Naive thymus-derived CD4-positive, alpha-beta T cell (primary cell): ENCODE measurements at regions not wholly inside any gene's neighbourhood (a gene's known extent, or its start where the extent isn't known, plus 50 kb on each side); places are given as distances from the start of the nearest gene placed in this dataset.

Experiments
- ATAC-seq: fragments of 150-1000 bp; cut with Tn5 transposase; 2 replicates; pipeline ENCODE4 v1.10.0; 2021; ENCODE audit warnings: mild to moderate bottlenecking, moderate library complexity
- CTCF ChIA-PET: fragments of 350-600 bp; sonication (Branson Sonifier 250); formaldehyde crosslinking; loops from one replicate; lab custom pipeline; 2021; ENCODE audit warnings: antibody characterized with exemption; lab: Charles Lee
- POLR2A ChIA-PET: fragments of 350-600 bp; sonication (Branson Sonifier 250); formaldehyde crosslinking; loops from one replicate; lab custom pipeline; 2021; ENCODE audit warnings: antibody characterized with exemption, inconsistent platforms; lab: Charles Lee
- DNase-seq, 9 donors: peaks; one replicate each; pipeline versions ENCODE4 v3.0.0 to v3.0.0-alpha.2; 2020 to 2022; ENCODE audit warnings: mixed read lengths in 1 of 9
- H3K27ac ChIP-seq: one replicate; pipeline ENCODE4 v1.7.0; 2013; ENCODE audit warnings: mild to moderate bottlenecking, low read depth, low read length, moderate library complexity
- H3K27me3 ChIP-seq, 2 donors: one replicate each; pipeline ENCODE4 v1.7.0; 2013; ENCODE audit warnings: low read length in 2 of 2, mild to moderate bottlenecking in 2 of 2, moderate library complexity in 2 of 2; ENCODE audit not compliant: control insufficient read depth in 2 of 2, insufficient read depth in 2 of 2
- H3K36me3 ChIP-seq, 3 experiments: 1 replicate in 2 of 3; 2 replicates in 1 of 3; pipeline ENCODE4 v1.7.0; 2013; ENCODE audit warnings: low read length in 3 of 3, mild to moderate bottlenecking in 3 of 3, moderate library complexity in 1 of 3; ENCODE audit not compliant: insufficient read depth in 3 of 3, control insufficient read depth in 2 of 3
- H3K4me1 ChIP-seq, 2 donors: one replicate each; pipeline ENCODE4 v1.7.0; 2013; ENCODE audit warnings: low read length in 2 of 2, mild to moderate bottlenecking in 2 of 2, moderate library complexity in 1 of 2; ENCODE audit not compliant: control insufficient read depth in 2 of 2, insufficient read depth in 2 of 2
- H3K4me3 ChIP-seq: 2 replicates; pipeline ENCODE4 v1.7.0; 2013; ENCODE audit warnings: mild to moderate bottlenecking, low read length
- H3K9me3 ChIP-seq, 3 experiments: 1 replicate in 2 of 3; 2 replicates in 1 of 3; pipeline ENCODE4 v1.7.0; 2013; ENCODE audit warnings: low read length in 3 of 3; ENCODE audit not compliant: control insufficient read depth in 2 of 3
- H3K27ac Mint-ChIP-seq, 9 donors: one replicate each; pipeline ENCODE4 v1.8.0; 2020 to 2022; ENCODE audit warnings: mixed read lengths in 9 of 9, mild to moderate bottlenecking in 8 of 9, moderate library complexity in 5 of 9, inconsistent platforms in 2 of 9
- H3K27me3 Mint-ChIP-seq, 5 donors: one replicate each; pipeline ENCODE4 v1.8.0; 2021 to 2022; ENCODE audit warnings: mixed read lengths in 5 of 5, mild to moderate bottlenecking in 1 of 5
- H3K36me3 Mint-ChIP-seq, 5 donors: one replicate each; pipeline ENCODE4 v1.8.0; 2020 to 2022; ENCODE audit warnings: mixed read lengths in 5 of 5, mild to moderate bottlenecking in 3 of 5, inconsistent platforms in 1 of 5
- H3K4me1 Mint-ChIP-seq, 7 donors: one replicate each; pipeline ENCODE4 v1.8.0; 2020 to 2022; ENCODE audit warnings: mixed read lengths in 7 of 7, mild to moderate bottlenecking in 3 of 7, inconsistent platforms in 1 of 7
- H3K4me3 Mint-ChIP-seq, 10 donors: one replicate each; pipeline ENCODE4 v1.8.0; 2020 to 2022; ENCODE audit warnings: mild to moderate bottlenecking in 10 of 10, mixed read lengths in 10 of 10, moderate library complexity in 6 of 10, inconsistent platforms in 2 of 10
- H3K9me3 Mint-ChIP-seq, 11 donors: one replicate each; pipeline ENCODE4 v1.8.0; 2020 to 2022; ENCODE audit warnings: mixed read lengths in 11 of 11, mild to moderate bottlenecking in 4 of 11, inconsistent platforms in 1 of 11, moderate library complexity in 1 of 11
- intact Hi-C, 2 donors: fragments of 100-400 bp; cut with micrococcal nuclease; formaldehyde crosslinking; loops; one replicate each; pipeline ENCODE4 v1.15.1; 2023

- no peak overlapping the region for H3K4me3 Mint-ChIP-seq
- peaks cover 0 to 8% (median 2%) of the 10 kb centered on the region in 5 donors for H3K27me3 Mint-ChIP-seq
- Histone ChIP-seq H3K36me3 (no peaks in the 10 kb centered on the region), H3K4me3 (no peak overlapping the region), H3K9me3 (no peaks in the 10 kb centered on the region), H3K27ac (no peak overlapping the region), H3K4me1 (no peaks in the 10 kb centered on the region), H3K27me3 (no peaks in the 10 kb centered on the region)
- intact Hi-C loops = no loop called here
- H3K27ac Mint-ChIP-seq = no peak overlapping the region
- H3K4me1 Mint-ChIP-seq = peaks cover 0 to 26% (median 17%) of the 10 kb centered on the region in 7 donors
- DNase-seq (no peak), ATAC-seq (no peak)
- POLR2A ChIA-PET = no interaction called here
- peaks cover 0 to 9% (median 5%) of the 10 kb centered on the region in 11 donors for H3K9me3 Mint-ChIP-seq
- CTCF ChIA-PET = no interaction called here
- H3K36me3 Mint-ChIP-seq = no peaks in the 10 kb centered on the region
Measured at GRCh38 chr7:155945670-155946325, 133.5 kb upstream of the SHH start.

- H3K27me3 ChIP-seq = no peaks in the 10 kb centered on the region
- peak overlapping the region in 1 of 9 donors; percentile 3 for H3K27ac Mint-ChIP-seq
- POLR2A ChIA-PET = no interaction called here
- intact Hi-C loops = no loop called here
- CTCF ChIA-PET = interaction anchor here (0.6 kb wide), 1 partner anchor 1442 kb away, joined by 4 read pairs; no protein-coding TSS in a partner anchor
- H3K9me3 ChIP-seq = no peaks in the 10 kb centered on the region
- no peak overlapping the region for H3K27ac ChIP-seq
- H3K4me3 ChIP-seq = no peak overlapping the region
- peaks cover 0 to 26% (median 17%) of the 10 kb centered on the region in 7 donors for H3K4me1 Mint-ChIP-seq
- H3K36me3 Mint-ChIP-seq = peaks cover 0 to 6% (median 4%) of the 10 kb centered on the region in 5 donors
- no peaks in the 10 kb centered on the region for H3K36me3 ChIP-seq
- peaks cover 0 to 15% (median 6%) of the 10 kb centered on the region in 11 donors for H3K9me3 Mint-ChIP-seq
- H3K4me1 ChIP-seq = no peaks in the 10 kb centered on the region
- DNase-seq (no peak), ATAC-seq (no peak)
- H3K27me3 Mint-ChIP-seq = peaks cover 2 to 7% (median 5%) of the 10 kb centered on the region in 5 donors
- H3K4me3 Mint-ChIP-seq = no peak overlapping the region
Measured at GRCh38 chr7:155944901-155945300, 132.6 kb upstream of the SHH start.

- Mint-ChIP-seq H3K4me1 (peaks cover 0 to 26% (median 17%) of the 10 kb centered on the region in 7 donors), H3K9me3 (peaks cover 0 to 28% (median 9%) of the 10 kb centered on the region in 11 donors), H3K27ac (no peak overlapping the region), H3K4me3 (no peak overlapping the region), H3K36me3 (peaks cover 0 to 11% (median 4%) of the 10 kb centered on the region in 5 donors), H3K27me3 (peaks cover 0 to 11% (median 9%) of the 10 kb centered on the region in 5 donors)
- Histone ChIP-seq H3K9me3 (no peaks in the 10 kb centered on the region), H3K27ac (no peak overlapping the region), H3K4me1 (no peaks in the 10 kb centered on the region), H3K36me3 (no peaks in the 10 kb centered on the region), H3K27me3 (no peaks in the 10 kb centered on the region), H3K4me3 (no peak overlapping the region)
- intact Hi-C loops = no loop called here
- ChIA-PET POLR2A (no interaction called here), CTCF (no interaction called here)
- DNase-seq = peak in 1 of 9 donors; percentile 8
- ATAC-seq = no peak
Measured at GRCh38 chr7:155943251-155943899, 131.1 kb upstream of the SHH start.

GRCh38 chr7:155942226-155942950 lies 130.1 kb upstream of the SHH start:
- Histone ChIP-seq H3K9me3 (no peaks in the 10 kb centered on the region), H3K27me3 (no peaks in the 10 kb centered on the region), H3K4me1 (no peaks in the 10 kb centered on the region), H3K36me3 (no peaks in the 10 kb centered on the region), H3K4me3 (no peak overlapping the region), H3K27ac (no peak overlapping the region)
- peaks cover 0 to 31% (median 9%) of the 10 kb centered on the region in 11 donors for H3K9me3 Mint-ChIP-seq
- peaks cover 0 to 18% (median 13%) of the 10 kb centered on the region in 5 donors for H3K27me3 Mint-ChIP-seq
- H3K4me3 Mint-ChIP-seq = no peak overlapping the region
- peak overlapping the region in 1 of 9 donors; percentile 8 for H3K27ac Mint-ChIP-seq
- ATAC-seq = peak; percentile 16
- ChIA-PET POLR2A (no interaction called here), CTCF (no interaction called here)
- intact Hi-C loops = no loop called here
- no peak for DNase-seq
- H3K36me3 Mint-ChIP-seq = peaks cover 0 to 11% (median 4%) of the 10 kb centered on the region in 5 donors
- H3K4me1 Mint-ChIP-seq = peaks cover 0 to 18% (median 15%) of the 10 kb centered on the region in 7 donors

- intact Hi-C loops = no loop called here
- CTCF ChIA-PET = no interaction called here
Measured at GRCh38 chr7:155941688-155942087, 129.4 kb upstream of the SHH start.

GRCh38 chr7:155939350-155939749 lies 127.1 kb upstream of the SHH start:
- Histone ChIP-seq H3K27ac (no peak overlapping the region), H3K36me3 (no peaks in the 10 kb centered on the region), H3K4me3 (no peak overlapping the region), H3K9me3 (no peaks in the 10 kb centered on the region), H3K4me1 (no peaks in the 10 kb centered on the region), H3K27me3 (no peaks in the 10 kb centered on the region)
- ATAC-seq (no peak), DNase-seq (no peak)
- ChIA-PET POLR2A (no interaction called here), CTCF (no interaction called here)
- peaks cover 2 to 25% (median 9%) of the 10 kb centered on the region in 11 donors for H3K9me3 Mint-ChIP-seq
- no peak overlapping the region for H3K4me3 Mint-ChIP-seq
- peaks cover 0 to 30% (median 18%) of the 10 kb centered on the region in 5 donors for H3K27me3 Mint-ChIP-seq
- H3K4me1 Mint-ChIP-seq = peaks cover 0 to 14% (median 9%) of the 10 kb centered on the region in 7 donors
- H3K36me3 Mint-ChIP-seq = peaks cover 0 to 11% (median 4%) of the 10 kb centered on the region in 5 donors
- H3K27ac Mint-ChIP-seq = no peak overlapping the region
- intact Hi-C loops = no loop called here

More at GRCh38 chr7:155941688-155942087, 129.4 kb upstream of the SHH start:
- peaks cover 0 to 11% (median 4%) of the 10 kb centered on the region in 5 donors for H3K36me3 Mint-ChIP-seq
- no peak overlapping the region for H3K27ac Mint-ChIP-seq
- H3K27me3 ChIP-seq = no peaks in the 10 kb centered on the region
- POLR2A ChIA-PET = no interaction called here
- H3K4me1 ChIP-seq = no peaks in the 10 kb centered on the region
- H3K4me3 ChIP-seq = no peak overlapping the region
- H3K27me3 Mint-ChIP-seq = peaks cover 0 to 25% (median 13%) of the 10 kb centered on the region in 5 donors
- peaks cover 0 to 14% (median 13%) of the 10 kb centered on the region in 7 donors for H3K4me1 Mint-ChIP-seq
- no peaks in the 10 kb centered on the region for H3K9me3 ChIP-seq
- no peak overlapping the region for H3K4me3 Mint-ChIP-seq
- peaks cover 0 to 31% (median 11%) of the 10 kb centered on the region in 11 donors for H3K9me3 Mint-ChIP-seq
- H3K36me3 ChIP-seq = no peaks in the 10 kb centered on the region
- DNase-seq = no peak
- no peak for ATAC-seq
- no peak overlapping the region for H3K27ac ChIP-seq
